GM12878 (cell line): ENCODE measurements at regions not wholly inside any gene's neighbourhood (a gene's known extent, or its start where the extent isn't known, plus 50 kb on each side); places are given as distances from the start of the nearest gene placed in this dataset.

ENCODE experiments used
- CTCF ChIP-seq, 3 experiments: IDR thresholded peaks in 2 of 3; conservative IDR thresholded peaks in 1 of 3; 2 replicates each; pipeline ENCODE4 v1.5.1; 2011; ENCODE audit warnings: low read depth in 3 of 3, low read length in 3 of 3, mild to moderate bottlenecking in 3 of 3, control low read depth in 2 of 3, moderate library complexity in 2 of 3, inconsistent platforms in 1 of 3, mixed read lengths in 1 of 3; ENCODE audit not compliant: control insufficient read depth in 2 of 3, insufficient read depth in 1 of 3; ENCODE audit errors: extremely low read depth in 1 of 3
- CUX1 ChIP-seq: IDR thresholded peaks from 2 replicates; pipeline ENCODE4 v1.6.1; 2012; ENCODE audit warnings: improper control_type of control experiment, low read depth, low read length; ENCODE audit not compliant: insufficient replicate concordance
- MXI1 ChIP-seq: fragments of 150-350 bp; IDR thresholded peaks from 2 replicates; pipeline ENCODE4 v1.6.1; 2011; ENCODE audit warnings: low read depth, mild to moderate bottlenecking, inconsistent platforms, low read length, improper control_type of control experiment

DNA sequence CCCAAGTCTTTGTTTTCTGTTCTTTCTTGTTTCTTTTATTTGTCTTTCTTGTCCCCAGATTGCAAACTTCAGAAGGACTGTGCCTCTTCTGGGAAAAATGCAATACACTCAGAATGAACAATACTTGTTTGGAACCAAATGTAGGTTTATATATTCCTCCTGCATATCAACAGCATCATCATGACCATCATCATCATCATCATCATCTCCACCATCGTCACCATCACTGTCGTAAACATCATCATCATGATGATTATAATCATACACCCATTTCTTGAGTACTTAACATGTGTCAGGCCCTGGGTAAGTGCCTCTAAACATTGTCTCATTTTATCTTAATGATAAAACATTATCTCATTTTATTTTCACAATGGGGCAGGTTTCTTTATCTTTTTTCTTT, 476.8 kb downstream of the CCSER2 start:
- TF ChIP-seq MXI1 (no peak), CTCF (IDR thresholded peaks at IDR 0.05 in 2 of 3, conservative IDR thresholded peaks at IDR 0.05 in 1 of 3; ENCODE audit: control insufficient read depth in 2 of 3, extremely low read depth in 1 of 3, insufficient read depth in 1 of 3, low read depth in 3 of 3, low read length in 3 of 3) (no peak), CUX1 (no peak)
